GM23338 (cell line): ENCODE measurements at regions not wholly inside any gene's neighbourhood (a gene's known extent, or its start where the extent isn't known, plus 50 kb on each side); places are given as distances from the start of the nearest gene placed in this dataset.
"Not testable (repeated sequence)": the region's sequence is repeated elsewhere in the genome, so short reads cannot be mapped to it uniquely, and the experiment has no call there.

Experiments
- CREB1 ChIP-seq: fragments of 250-450 bp; sonication (Bioruptor Pico); IDR thresholded peaks from 2 replicates; pipeline ENCODE4 v1.5.0; 2020; ENCODE audit warnings: low read depth, mild to moderate bottlenecking, moderate library complexity
- CTCF ChIP-seq, 2 experiments: fragments of 200-600 bp in 1 of 2; sonication (generic) in 1 of 2; conservative IDR thresholded peaks; 2 replicates each; pipeline versions ENCODE4 v1.5.1 to v1.6.1; 2016 to 2017; ENCODE audit warnings: antibody characterized with exemption in 2 of 2, low read depth in 2 of 2, mild to moderate bottlenecking in 2 of 2, moderate library complexity in 1 of 2
- EZH2 ChIP-seq: fragments of 200-600 bp; sonication (generic); IDR thresholded peaks from one replicate; pipeline ENCODE4 v1.8.0; 2017; ENCODE audit warnings: antibody characterized with exemption, mild to moderate bottlenecking, low read depth; ENCODE audit not compliant: unreplicated experiment
- EZH2phosphoT487 ChIP-seq: fragments of 200-600 bp; sonication (generic); IDR thresholded peaks from one replicate; pipeline ENCODE4 v1.8.1; 2018; ENCODE audit warnings: antibody characterized with exemption; ENCODE audit not compliant: unreplicated experiment
- JUNB ChIP-seq: IDR thresholded peaks from one replicate; pipeline ENCODE4 v1.6.1; 2016; ENCODE audit warnings: antibody characterized with exemption; ENCODE audit not compliant: unreplicated experiment
- NANOG ChIP-seq: IDR thresholded peaks from 2 replicates; pipeline ENCODE4 v1.6.1; 2016; ENCODE audit warnings: antibody characterized with exemption, borderline replicate concordance
- POLR2AphosphoS5 ChIP-seq: IDR thresholded peaks from 2 replicates; pipeline ENCODE4 v1.6.1; 2016; ENCODE audit warnings: antibody characterized with exemption, low read depth
- REST ChIP-seq: IDR thresholded peaks from one replicate; pipeline ENCODE4 v1.6.1; 2018; ENCODE audit warnings: antibody characterized with exemption; ENCODE audit not compliant: unreplicated experiment
- STAT1 ChIP-seq: IDR thresholded peaks from one replicate; pipeline ENCODE4 v1.6.1; 2016; ENCODE audit warnings: antibody characterized with exemption; ENCODE audit not compliant: unreplicated experiment
- ZNF462 ChIP-seq: fragments of 250-450 bp; sonication (Bioruptor Pico); IDR thresholded peaks from 2 replicates; pipeline ENCODE4 v1.5.0; 2020; ENCODE audit warnings: mild to moderate bottlenecking, moderate library complexity

GRCh38 chr20:30565086-30565485, 692.4 kb upstream of the DEFB115 start:
- TF ChIP-seq CTCF (conservative IDR thresholded peaks at IDR 0.05; ENCODE audit: low read depth in 2 of 2); EZH2; EZH2phosphoT487; POLR2AphosphoS5; CREB1; REST; JUNB; STAT1; NANOG; ZNF462 (CRISPR knock-in tag): not testable (repeated sequence)
